MM.1S (cell line): ENCODE measurements at regions not wholly inside any gene's neighbourhood (a gene's known extent, or its start where the extent isn't known, plus 50 kb on each side); places are given as distances from the start of the nearest gene placed in this dataset.

ENCODE experiments used
- DNase-seq: peaks from one replicate; pipeline ENCODE4 v3.0.0-alpha.2; 2015
- H2AFZ ChIP-seq: fragments of 300-600 bp; sonication (generic); 2 replicates; pipeline ENCODE4 v1.6.0; 2016; ENCODE audit warnings: antibody characterized with exemption, low read length
- H3F3A ChIP-seq: fragments of 300-600 bp; sonication (generic); 2 replicates; pipeline ENCODE4 v1.6.1; 2016; ENCODE audit warnings: mild to moderate bottlenecking, antibody characterized with exemption, low read length, moderate library complexity, mixed read lengths; ENCODE audit not compliant: insufficient read depth
- H3K27ac ChIP-seq: fragments of 300-600 bp; sonication (generic); 2 replicates; pipeline ENCODE4 v1.5.1; 2016; ENCODE audit warnings: mild to moderate bottlenecking, low read length
- H3K27me3 ChIP-seq: fragments of 300-600 bp; sonication (generic); replicated peaks from 2 replicates; pipeline ENCODE4 v1.6.0; 2016; ENCODE audit warnings: low read length; ENCODE audit not compliant: insufficient read depth
- H3K36me3 ChIP-seq: fragments of 300-600 bp; sonication (generic); replicated peaks from 2 replicates; pipeline ENCODE4 v1.6.1; 2016; ENCODE audit warnings: mild to moderate bottlenecking, low read length, mixed read lengths; ENCODE audit not compliant: insufficient read depth
- H3K4me1 ChIP-seq: fragments of 300-600 bp; sonication (generic); 2 replicates; pipeline ENCODE4 v1.6.1; 2016; ENCODE audit warnings: low read length, mixed read lengths
- H3K4me2 ChIP-seq: fragments of 300-600 bp; sonication (generic); 2 replicates; pipeline ENCODE4 v1.6.0; 2016; ENCODE audit warnings: low read depth, low read length
- H3K4me3 ChIP-seq: fragments of 300-600 bp; sonication (generic); 2 replicates; pipeline ENCODE4 v1.5.1; 2016; ENCODE audit warnings: low read length, mixed read lengths
- H3K79me2 ChIP-seq: fragments of 300-600 bp; sonication (generic); 2 replicates; pipeline ENCODE4 v1.6.1; 2016; ENCODE audit warnings: mixed run types, low read length, mixed read lengths
- H3K9ac ChIP-seq: fragments of 300-600 bp; sonication (generic); 2 replicates; pipeline ENCODE4 v1.6.1; 2016; ENCODE audit warnings: low read length, mixed read lengths
- H3K9me2 ChIP-seq: fragments of 300-600 bp; sonication (generic); replicated peaks from 2 replicates; pipeline ENCODE4 v1.6.1; 2016; ENCODE audit warnings: mild to moderate bottlenecking, low read length, mixed read lengths; ENCODE audit not compliant: insufficient read depth
- H3K9me3 ChIP-seq: fragments of 300-600 bp; sonication (generic); replicated peaks from 2 replicates; pipeline ENCODE4 v1.6.1; 2016; ENCODE audit warnings: mild to moderate bottlenecking, low read length, mixed read lengths; ENCODE audit not compliant: insufficient read depth
- H4K20me1 ChIP-seq: fragments of 300-600 bp; sonication (generic); 2 replicates; pipeline ENCODE4 v1.6.1; 2016; ENCODE audit warnings: mild to moderate bottlenecking, low read length, moderate library complexity, mixed read lengths; ENCODE audit not compliant: insufficient read depth
- EZH2 ChIP-seq: fragments of 300-600 bp; sonication (generic); optimal IDR thresholded peaks from 2 replicates; pipeline ENCODE3; 2017; ENCODE audit warnings: low read depth, mild to moderate bottlenecking, antibody characterized with exemption, low read length, mixed read lengths
- EZH2phosphoT487 ChIP-seq: fragments of 300-600 bp; sonication (generic); IDR thresholded peaks from 2 replicates; pipeline ENCODE4 v1.6.1; 2018; ENCODE audit warnings: antibody characterized with exemption, low read length
- TF ChIP-seq, protein P1 (sequence below): fragments of 300-600 bp; sonication (generic); IDR thresholded peaks from 2 replicates; pipeline ENCODE4 v1.5.1; 2016; ENCODE audit warnings: antibody characterized with exemption, low read length, mixed read lengths

DNA sequence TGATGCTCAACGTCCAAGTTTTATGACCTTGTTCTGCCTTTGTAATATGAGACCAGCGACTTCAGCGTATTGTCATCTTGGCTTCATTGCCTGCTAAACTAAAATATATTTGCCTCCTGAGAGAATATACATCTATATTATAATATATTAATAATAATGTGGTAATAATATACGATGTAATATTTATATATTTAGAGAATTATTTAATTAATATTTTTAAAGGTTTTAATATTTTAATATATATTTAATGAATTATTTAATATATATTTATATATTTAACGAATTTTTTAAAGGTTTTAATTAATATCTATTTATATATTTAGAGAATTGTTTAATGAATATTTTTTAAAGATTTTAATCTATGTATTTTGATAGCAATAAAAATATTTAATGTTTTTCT lies 700.7 kb downstream of the TAF11L14 start:
- Histone ChIP-seq H3K79me2 (no peaks in the 10 kb centered on the region), H3K4me3 (no peak overlapping the region), H3K9me3 (no peaks in the 10 kb centered on the region), H4K20me1 (no peaks in the 10 kb centered on the region), H3K4me1 (no peaks in the 10 kb centered on the region), H2AFZ (no peak overlapping the region), H3K27ac (no peak overlapping the region), H3K27me3 (no peaks in the 10 kb centered on the region), H3K9ac (no peak overlapping the region), H3F3A (no peaks in the 10 kb centered on the region), H3K9me2 (no peaks in the 10 kb centered on the region), H3K36me3 (no peaks in the 10 kb centered on the region), H3K4me2 (no peak overlapping the region)
- DNase-seq, result no peak
- TF ChIP-seq, protein P1, sequence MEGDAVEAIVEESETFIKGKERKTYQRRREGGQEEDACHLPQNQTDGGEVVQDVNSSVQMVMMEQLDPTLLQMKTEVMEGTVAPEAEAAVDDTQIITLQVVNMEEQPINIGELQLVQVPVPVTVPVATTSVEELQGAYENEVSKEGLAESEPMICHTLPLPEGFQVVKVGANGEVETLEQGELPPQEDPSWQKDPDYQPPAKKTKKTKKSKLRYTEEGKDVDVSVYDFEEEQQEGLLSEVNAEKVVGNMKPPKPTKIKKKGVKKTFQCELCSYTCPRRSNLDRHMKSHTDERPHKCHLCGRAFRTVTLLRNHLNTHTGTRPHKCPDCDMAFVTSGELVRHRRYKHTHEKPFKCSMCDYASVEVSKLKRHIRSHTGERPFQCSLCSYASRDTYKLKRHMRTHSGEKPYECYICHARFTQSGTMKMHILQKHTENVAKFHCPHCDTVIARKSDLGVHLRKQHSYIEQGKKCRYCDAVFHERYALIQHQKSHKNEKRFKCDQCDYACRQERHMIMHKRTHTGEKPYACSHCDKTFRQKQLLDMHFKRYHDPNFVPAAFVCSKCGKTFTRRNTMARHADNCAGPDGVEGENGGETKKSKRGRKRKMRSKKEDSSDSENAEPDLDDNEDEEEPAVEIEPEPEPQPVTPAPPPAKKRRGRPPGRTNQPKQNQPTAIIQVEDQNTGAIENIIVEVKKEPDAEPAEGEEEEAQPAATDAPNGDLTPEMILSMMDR, result no peak
- TF ChIP-seq EZH2phosphoT487 (no peak), EZH2 (no peak)

DNA sequence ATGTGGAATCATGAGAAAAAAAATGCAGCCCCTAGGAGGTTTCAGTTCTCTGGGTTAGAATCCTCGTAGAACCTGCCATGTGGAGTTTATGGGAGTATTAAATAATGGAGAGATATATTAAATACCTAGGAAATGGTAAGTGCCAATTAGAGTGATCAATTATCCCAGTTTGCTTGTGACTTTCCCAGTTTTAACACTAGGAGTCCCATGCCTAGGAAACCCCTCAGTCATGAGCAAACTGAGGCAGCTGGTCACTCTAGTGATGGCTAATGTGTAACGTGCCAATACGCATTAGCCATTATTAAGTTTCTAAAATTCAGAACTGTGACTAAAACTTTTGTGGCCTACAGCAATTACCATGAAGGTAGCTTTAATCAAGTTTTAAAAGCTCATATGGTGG lies 720.6 kb downstream of the TAF11L14 start:
- Histone ChIP-seq H3K9ac (no peak overlapping the region), H3F3A (no peaks in the 10 kb centered on the region), H3K4me2 (no peak overlapping the region), H3K9me2 (no peaks in the 10 kb centered on the region), H3K4me1 (no peaks in the 10 kb centered on the region), H3K36me3 (no peaks in the 10 kb centered on the region), H3K9me3 (no peaks in the 10 kb centered on the region), H3K4me3 (no peak overlapping the region), H4K20me1 (no peaks in the 10 kb centered on the region), H3K79me2 (no peaks in the 10 kb centered on the region), H3K27me3 (no peaks in the 10 kb centered on the region), H2AFZ (no peak overlapping the region), H3K27ac (no peak overlapping the region)
- TF ChIP-seq EZH2, result no peak
- DNase-seq, result no peak

DNA sequence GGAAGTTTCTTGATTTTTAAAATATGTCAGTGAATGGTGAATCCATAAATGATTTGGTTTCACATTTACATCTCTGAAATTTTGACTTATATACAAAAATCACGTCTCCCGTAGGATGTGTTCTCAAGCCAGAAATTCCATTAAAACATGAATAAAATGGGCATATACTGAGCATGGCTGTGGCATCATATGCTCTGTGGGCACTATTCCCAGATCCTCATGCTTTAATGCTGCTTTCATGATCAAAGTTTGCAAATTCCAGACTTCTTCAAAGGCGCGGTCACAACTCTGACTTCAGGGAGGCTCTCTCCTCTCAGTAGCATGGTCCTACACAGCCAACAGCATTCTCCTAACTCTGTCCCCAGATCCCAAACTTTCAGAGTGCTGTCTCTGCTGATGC lies 723.2 kb downstream of the TAF11L14 start:
- Histone ChIP-seq H3K4me2 (no peak overlapping the region), H3F3A (no peaks in the 10 kb centered on the region), H3K4me1 (no peaks in the 10 kb centered on the region), H4K20me1 (no peaks in the 10 kb centered on the region), H2AFZ (no peak overlapping the region), H3K9me2 (no peaks in the 10 kb centered on the region), H3K9me3 (no peaks in the 10 kb centered on the region), H3K9ac (no peak overlapping the region), H3K27me3 (no peaks in the 10 kb centered on the region), H3K27ac (no peak overlapping the region), H3K4me3 (no peak overlapping the region), H3K79me2 (no peaks in the 10 kb centered on the region), H3K36me3 (no peaks in the 10 kb centered on the region)
- TF ChIP-seq EZH2 (no peak), EZH2phosphoT487 (no peak)
- TF ChIP-seq, protein P1, result no peak
- no peak for DNase-seq

DNA sequence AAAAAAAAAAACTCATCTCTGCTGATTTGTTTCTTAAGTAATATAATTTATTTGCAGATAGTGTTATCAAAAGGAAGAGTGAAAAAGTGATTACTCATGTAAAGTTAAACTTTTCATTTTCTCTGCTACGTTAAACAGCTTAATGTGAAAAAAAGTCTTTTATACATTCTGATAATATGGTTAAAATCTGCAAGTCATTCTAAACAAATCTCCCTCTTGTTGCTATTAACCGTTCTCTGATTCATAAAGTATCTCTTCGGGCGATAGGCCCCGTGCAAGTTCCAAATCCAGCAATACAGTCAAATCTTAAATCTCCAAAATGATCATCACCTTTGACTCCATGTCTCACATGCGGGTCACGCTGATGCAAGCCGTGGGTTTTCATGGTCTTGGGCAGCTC lies 732.0 kb downstream of the TAF11L14 start:
- TF ChIP-seq EZH2 (no peak), EZH2phosphoT487 (no peak)
- TF ChIP-seq, protein P1, result no peak

More for the DNA sequence above, 732.0 kb downstream of the TAF11L14 start:
- Histone ChIP-seq H2AFZ (no peak overlapping the region), H3K9me3 (no peaks in the 10 kb centered on the region), H4K20me1 (no peaks in the 10 kb centered on the region), H3K27me3 (no peaks in the 10 kb centered on the region), H3K4me1 (no peaks in the 10 kb centered on the region), H3K9ac (no peak overlapping the region), H3K36me3 (no peaks in the 10 kb centered on the region), H3K9me2 (no peaks in the 10 kb centered on the region), H3K27ac (no peak overlapping the region), H3K79me2 (no peaks in the 10 kb centered on the region), H3F3A (no peaks in the 10 kb centered on the region), H3K4me3 (no peak overlapping the region), H3K4me2 (no peak overlapping the region)
- DNase-seq, result no peak
